Stimulated activated CD4-positive, alpha-beta T cell treated with anti-CD3 and anti-CD28 coated beads, Interleukin-15, amount 100 ng/mL, for 48 hours (primary cell): ENCODE measurements at regions not wholly inside any gene's neighbourhood (a gene's known extent, or its start where the extent isn't known, plus 50 kb on each side); places are given as distances from the start of the nearest gene placed in this dataset.

ENCODE experiments used
- DNase-seq, 2 donors: peaks; one replicate each; pipeline ENCODE4 v3.0.0-alpha.2; 2020; ENCODE audit warnings: low read depth in 2 of 2

DNA sequence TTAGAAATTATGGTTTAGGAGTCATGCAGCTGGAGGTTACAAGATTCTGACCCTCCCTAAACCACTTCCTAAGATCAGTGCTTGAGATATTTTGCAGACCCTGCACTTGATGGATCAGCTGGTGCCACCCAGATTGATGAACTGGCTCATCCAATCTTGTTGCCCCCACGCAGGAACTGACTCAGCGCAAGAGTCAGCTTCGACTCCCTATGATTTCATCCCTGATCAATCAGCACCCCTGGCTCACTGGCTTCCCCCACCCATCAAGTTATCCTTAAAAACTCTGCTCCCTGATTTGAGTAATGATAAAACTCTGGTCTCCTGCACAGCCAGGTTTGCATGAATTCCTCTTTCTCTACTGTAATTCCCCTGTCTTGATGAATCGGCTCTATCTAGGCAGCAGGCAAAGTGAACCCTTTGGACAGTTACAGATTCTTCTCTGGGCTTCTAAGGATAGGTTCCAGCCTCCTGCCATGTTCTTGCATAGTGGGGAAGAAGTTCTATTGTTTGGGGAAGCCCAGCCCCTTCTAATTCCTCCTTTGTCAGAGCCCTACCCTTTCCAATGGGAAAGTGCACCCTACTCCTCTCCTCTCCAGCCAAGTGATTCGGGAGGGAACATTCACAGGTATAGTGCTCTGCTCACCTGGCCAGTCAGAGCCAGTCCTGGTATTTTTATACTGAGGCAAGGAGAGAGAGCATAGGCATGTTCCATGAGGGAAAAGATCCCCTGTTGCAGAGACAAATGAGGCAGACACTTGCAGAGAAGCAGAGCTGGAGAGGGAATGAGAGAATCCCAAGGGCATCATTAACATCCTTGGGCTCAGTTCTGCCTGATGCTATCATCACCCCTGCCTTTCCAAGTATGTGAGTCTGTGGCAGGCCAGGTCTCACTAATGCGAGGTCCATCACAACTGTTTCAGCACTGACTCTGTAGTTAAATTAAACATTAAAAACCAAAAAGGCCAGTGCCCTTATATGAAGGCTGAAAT lies 224.4 kb upstream of the GALNT17 start:
- no peak for DNase-seq

DNA sequence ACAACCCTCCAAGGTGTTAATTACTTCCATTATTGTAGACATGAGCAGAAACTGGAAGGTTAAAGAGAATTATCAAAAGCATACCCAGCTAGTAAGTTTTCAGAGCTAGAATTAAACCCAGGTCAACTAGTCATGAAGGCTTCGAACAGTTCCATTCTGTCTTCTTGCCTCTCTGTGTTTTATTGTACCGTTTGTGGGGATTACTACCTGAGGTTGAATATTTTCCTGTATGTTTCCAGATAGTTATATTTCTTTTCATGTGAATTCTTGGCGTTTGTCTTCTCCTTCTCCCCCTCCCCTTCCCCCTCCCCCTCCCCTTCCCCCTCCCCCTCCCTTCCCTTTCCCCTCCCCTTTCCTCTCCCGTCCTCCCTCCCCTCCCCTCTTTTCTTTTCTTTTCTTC lies 218.0 kb upstream of the GALNT17 start:
- no peak for DNase-seq

DNA sequence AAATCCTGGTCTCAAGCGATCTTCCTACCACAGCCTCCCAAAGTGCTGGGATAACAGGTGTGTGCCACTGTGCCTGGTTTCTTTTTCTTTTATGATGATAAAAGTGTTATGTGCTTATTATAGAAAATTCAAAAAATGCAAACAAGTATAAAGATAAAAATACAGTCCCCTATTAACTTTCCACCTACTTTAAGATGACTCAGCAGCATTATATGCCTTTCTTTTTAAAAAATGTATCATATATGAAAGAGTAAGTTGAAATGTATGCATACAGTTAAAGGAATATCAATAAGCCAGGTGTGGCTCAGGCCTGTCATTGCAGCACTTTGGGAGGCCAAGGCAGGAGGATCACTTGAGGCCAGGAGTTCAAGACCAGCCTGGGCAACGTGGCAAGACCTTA lies 216.9 kb upstream of the GALNT17 start:
- DNase-seq, result no peak

DNA sequence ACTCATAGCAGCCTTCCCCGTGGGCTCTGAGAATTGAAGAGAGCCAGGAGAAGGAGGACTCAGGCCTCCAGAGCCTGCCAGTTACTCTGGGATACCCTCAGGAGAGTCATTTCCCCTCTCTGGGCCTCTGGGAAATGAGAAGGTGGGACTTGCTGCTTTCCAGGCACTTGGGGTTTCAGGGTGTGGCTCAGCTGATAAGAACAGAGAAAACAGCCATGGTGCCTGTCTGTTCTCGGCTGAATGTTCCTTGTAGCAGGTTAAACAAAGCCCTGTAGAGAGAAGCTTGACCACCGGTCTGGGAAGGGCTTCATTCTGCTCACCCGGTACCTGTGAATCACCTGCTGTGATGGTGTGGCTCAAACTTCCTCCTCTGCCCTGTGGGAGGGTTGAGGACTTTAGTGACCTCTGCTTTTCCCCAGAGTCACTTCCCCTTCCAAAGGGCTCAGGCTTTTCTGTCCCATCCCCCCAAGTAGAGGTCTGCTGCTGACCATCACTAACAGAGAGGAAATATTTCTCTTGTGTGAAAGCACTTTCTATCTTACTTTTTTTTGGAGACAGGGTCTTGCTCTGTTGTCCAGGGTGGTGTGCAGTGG lies 212.4 kb upstream of the GALNT17 start:
- DNase-seq, result no peak

DNA sequence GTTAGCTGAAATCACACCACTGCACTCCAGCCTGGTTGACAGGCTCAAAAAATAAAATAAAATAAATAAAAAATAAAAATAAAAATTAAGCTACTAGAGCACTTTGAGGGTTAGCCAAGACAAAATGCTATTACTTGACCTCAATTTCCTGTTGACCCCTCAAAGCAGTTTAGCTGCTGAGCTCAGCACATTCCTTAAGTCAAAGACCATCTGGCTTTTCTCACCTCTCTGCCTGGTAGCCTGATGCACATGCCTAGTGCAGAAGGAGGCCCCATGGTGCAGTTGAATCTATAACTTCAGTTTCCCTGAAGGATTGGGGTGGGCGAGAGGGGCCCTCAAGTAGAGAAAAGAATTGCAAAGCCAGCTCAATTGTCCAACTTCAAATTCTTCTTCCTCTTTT lies 211.1 kb upstream of the GALNT17 start:
- no peak for DNase-seq

DNA sequence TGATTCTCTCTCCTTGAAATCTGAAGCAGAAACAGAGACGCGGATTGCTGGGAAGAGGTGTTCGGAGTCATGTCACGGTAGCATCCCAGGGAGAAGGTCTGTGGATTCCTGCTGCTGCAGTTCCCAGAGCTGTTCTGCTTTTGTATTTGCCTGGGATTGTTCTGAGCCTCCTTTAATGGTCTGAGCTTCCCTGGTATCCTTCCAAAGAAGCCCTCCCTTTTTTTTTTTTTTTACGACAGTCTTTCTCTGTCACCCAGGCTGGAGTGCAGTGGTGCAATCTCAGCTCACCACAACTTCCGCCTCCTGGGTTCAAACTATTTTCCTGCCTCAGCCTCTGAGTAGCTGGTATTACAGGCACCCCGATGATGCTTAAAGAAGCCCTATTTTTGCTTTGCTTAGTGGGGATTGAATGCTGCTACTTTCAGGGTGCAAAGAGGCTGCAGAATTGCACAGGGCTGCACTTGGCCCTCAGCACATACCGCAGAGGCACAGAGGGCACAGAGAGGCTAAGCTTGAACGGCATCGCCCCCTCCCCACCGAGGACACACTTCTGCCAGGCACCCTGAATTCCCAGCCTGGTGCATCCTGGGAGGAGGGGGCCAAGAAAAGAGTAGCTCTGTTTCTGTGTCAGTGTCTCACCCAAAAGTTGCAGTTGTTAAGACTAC lies 208.6 kb upstream of the GALNT17 start:
- no peak for DNase-seq

DNA sequence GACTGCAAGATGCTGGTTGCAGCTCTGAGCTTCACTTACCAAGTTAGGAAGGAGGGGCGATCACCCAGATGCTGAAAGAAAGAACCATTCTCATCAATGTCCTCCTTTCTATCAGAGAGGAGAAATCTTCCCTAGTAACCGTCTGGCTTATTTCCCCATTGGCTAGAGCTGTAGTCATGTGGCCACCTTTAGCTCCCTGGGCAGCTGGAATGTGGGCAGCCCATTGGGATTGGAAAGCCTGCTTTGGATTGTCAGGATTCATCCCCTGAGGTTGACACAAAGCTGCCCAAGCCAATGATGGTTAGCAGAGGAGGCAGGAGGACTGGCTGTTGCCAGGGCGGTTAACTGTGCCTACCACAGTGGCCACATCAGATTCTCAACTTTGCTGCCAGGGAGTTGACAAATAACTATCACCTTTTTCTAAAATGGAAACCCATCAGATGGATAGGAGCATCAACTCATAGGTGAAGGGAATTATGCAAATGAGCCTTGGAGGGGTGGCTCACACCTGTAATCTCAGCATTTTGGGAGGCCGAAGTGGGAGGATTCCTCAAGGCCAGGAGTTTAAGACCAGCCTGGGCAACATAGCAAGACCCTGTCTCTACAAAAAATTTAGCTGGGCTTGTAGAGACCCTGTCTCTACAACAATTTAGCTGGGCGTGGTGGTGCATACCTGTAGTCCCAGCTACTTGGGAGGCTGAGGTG lies 206.4 kb upstream of the GALNT17 start:
- no peak for DNase-seq

DNA sequence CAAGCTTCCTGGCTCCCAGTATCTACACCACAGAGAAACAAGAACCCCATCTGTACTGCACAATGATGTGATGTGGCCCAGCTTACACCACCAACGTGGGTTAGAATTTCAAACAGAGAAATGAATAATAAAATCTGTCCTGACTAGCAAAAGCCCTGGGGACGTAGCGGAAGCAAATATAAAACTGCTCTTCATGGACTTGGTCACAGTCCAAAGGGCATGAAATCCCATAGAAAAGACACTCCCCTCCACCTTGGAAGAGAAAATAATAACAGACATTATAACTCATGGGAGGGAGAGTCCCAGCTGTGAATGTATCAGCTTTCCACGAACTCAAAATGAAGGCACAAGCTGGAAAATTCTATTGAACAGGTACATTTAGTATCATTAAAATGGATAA lies 205.3 kb upstream of the GALNT17 start:
- DNase-seq, result no peak

DNA sequence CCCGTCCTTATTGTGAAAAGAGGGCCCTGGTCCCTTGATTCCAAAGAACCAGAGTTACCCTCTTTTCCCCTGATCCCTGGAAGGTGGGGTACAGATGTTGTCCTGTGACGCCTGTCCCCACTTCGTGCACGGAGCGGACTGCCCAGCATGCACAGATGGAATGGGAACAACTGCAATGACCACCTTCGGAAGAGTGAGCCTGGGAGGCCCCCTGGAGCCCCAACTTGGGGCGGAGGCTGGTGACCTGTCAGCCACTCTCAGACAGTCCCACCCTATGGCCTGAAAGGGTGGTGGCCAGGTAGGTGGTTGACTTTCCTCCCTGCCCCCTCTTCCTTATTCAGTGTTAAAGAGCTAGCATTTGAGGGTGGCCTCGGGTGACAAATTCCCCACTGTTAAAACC lies 196.6 kb upstream of the GALNT17 start:
- no peak for DNase-seq

DNA sequence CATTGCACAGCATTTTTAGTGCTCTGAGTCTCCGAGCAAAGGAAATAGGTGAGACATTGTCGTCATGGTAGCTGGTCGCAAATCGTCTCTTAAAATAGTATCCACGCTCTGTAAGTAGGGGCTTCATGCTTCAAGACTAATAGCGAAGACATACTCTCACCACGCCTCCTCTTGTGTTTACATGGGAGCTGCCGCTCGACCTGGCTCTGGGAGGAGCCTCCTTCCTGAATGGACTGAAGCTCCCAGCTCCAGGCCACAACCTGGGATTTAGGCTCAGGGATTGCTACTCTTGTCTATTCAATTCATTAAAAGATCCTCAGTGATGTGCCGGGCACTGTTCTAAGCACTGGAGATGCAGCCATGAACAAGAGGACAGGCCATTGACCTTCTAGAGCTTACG lies 196.1 kb upstream of the GALNT17 start:
- no peak for DNase-seq

DNA sequence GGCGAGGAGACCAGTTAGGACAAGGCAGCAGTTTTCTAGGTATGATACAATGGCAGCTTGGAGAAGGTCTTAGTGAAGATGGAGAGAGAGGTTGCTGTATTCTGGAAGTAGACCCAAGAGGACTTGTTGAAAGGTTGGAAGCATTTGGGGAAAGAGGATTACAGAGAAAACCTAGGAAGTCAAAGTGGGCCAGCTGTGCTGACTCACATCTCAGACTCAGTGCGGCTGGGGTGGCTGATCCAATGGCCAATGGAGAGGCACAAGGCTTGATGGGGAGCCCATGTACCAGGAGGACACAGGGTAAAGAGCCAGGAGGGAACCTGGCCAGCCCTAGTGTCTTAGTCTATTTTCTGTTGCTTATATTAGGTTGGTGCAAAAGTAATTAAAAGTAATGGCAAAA lies 194.5 kb upstream of the GALNT17 start:
- DNase-seq, result no peak

DNA sequence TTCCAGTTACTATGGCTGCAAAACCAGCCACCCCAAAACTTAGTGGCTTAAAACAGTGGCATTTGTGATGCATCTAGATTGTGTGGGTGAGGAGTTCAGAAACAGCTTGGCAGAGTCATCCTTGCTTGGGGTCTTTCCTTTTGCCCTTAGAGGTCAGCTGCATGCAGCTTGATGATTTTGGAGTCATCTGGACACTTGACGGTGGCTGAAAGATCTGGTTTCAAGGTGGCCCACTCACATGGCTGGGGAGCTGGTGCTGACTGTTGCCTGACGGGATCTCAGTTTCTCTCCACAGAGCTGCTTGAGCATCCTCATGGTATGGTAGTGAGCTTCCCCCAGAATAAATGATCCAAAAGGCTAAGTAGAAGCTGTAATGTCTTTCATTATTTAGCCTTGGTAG lies 191.3 kb upstream of the GALNT17 start:
- DNase-seq, result no peak

DNA sequence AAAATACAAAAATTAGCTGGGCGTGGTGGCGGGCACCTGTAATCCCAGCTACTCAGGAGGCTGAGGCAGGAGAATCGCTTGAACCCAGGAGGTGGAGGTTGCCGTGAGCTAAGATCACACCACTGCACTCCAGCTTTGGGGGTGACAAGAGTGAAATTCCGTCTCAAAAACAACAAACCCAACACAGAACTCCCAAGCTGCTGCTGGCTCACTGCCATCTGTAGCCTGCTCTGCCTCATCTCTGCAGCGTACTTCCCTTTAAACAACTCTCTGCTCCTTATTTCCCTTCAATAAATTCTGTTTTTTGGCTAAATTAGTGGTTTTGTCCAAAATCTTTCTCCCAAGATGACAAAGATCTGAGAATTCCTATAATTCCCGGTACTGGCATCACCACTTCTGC lies 189.2 kb upstream of the GALNT17 start:
- DNase-seq, result no peak

DNA sequence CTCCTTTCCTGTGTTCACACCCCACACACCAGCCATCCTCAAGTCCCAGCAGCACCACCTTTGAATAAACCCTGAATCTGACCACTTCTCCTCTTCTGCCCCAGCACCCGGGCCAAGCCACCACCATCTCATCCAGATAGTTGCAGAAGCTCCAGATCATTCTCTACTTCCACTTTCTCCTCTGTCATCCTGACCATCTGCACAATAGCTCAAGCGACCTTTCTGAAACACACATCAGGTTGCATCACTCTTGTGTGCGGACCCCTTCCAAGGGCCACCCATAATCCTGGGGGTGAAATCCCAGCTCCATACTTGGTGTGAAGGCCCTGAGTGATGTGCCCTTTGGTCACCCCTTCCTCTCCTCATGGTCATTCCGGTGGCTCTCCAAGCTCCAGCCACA lies 187.4 kb upstream of the GALNT17 start:
- DNase-seq, result no peak

DNA sequence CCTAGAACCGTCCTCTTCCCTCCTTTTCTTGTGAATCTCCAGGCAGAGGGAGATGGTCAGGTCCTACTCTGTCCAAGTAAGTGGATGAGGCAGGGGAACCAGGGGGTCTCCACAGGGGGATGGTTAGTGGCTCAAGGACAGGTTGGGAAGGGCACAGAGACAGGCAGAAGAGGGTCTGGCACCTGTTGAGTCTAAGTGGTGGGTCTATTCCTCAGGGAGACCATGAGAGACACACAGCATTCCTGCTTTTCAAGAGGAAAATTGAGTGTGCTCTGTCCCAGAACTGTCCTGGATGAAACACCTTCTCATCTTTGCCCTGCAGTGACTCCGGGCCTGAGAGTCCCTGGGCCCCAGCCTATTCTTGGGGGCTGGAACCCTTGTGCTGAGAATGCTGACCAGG lies 184.8 kb upstream of the GALNT17 start:
- DNase-seq, result no peak

DNA sequence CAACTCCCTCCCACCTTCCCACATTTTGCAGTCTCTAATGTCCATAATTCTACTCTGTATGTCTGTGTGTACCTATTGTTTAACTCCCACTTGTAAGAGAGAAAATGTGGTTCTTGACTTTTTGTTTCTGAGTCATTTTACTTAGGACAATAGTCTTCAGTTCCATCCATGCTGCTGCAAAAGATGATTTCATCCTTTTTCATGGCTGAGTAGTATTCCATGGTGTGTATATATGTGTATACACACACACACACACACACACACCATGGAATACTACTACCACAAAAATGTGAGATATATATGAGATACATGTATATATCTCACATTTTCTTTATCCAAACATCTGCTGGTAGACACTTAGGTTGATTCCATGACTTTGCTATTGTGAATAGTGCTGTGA lies 182.1 kb upstream of the GALNT17 start:
- no peak for DNase-seq

DNA sequence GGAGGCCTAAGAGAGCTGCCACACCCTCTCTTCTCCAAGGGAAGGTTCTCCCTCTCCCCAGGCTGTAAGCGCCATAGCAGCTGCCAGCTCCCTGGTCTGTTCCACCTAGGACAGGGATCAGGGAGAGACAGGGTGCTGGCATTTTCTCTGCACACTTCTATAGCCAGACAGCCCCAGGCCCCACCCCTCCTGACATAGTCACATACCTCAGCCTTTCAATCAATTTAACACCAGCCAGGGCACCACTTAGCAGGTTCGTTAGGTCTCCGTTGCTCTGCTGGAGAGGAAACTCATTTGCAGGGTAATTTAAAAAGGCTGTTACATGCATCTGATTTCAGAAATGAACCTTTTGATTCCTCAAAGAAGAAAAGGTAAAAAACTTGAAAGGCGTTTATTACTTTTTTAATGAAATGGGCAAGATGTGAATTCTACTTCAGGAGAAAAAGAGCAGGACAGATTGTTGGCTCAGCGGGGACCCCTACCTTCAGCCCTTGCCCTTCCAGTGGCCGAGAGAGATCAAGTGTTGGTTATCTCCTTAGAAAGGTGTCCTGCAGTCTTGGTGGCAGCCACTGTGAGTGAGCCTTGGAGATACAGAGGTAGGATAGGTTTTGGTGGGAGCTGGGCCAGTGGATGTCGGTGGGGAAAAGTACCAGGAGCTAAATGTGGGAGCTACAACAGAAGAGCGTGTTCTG lies 180.5 kb upstream of the GALNT17 start:
- no peak for DNase-seq

DNA sequence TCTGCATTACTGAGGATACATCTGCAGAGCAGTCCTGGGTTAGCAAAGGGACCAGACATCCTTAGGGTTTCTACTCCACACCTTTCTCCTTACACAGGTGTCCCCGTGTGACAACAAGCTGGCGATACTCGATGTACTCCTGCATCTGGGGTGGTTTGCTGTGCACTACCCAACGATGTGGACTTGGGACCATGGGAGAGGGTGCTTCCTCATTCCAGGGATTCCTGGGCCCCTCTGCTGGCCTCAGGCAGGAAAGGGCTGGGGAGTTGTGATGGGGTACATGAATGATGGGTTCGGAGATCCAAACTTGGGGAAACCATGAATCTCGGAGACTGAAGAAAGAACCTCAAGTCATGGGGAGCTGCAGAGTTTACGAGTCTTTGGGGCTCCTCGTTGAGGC lies 179.6 kb upstream of the GALNT17 start:
- no peak for DNase-seq

DNA sequence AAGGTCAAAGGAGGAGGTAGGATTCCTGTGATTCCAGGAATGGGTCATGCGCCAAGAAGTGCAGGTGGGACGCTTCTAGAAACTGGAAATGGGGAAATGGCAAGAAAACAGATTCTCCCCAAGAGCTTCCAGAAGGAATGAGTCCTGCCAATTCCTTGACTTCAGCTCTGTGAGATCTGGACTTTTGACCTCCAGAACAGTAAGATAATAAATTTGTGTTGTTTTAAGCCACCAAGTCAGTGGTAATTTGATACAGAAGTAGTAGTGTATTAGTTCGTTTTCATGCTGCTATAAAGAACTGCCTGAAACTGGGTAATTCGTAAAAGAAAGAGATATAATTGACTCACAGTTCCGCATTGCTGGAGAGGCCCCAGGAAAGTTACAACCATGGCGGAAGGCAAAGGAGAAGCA lies 178.6 kb upstream of the GALNT17 start:
- no peak for DNase-seq

DNA sequence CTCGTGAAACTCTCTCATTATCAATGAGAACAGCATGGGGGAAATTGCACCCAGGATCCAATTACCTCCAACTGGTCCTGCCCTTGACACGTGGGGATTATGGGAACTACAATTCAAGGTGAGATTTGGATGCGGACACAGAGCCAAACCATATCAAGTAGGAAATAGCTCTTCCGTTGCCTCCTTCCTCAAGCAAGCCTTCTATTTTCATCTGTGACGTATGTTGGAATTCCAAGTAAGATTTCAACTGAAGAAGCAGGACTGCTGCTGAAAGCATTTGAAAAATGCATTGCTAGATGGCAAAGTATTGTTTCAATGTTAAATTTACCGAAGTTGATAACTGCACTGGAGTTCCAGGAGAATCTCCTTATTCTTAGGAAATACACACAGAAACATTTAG lies 178.1 kb upstream of the GALNT17 start:
- no peak for DNase-seq

DNA sequence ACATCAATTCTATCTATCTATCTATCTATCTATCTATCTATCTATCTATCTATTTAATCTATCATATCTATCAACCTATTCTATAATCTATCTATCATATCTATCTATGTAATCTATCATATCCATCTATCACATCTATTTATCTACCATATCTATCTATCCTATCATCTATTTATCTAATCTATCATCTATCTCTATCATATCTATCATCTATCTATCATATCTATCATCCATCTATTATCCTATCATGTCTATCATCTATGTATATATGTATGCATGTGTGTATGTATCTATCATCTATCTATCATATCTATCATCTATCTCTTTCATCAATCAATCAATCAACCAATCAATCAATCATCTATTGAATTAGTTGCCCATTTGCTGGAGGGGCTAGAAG lies 159.3 kb upstream of the GALNT17 start:
- DNase-seq, result no peak

DNA sequence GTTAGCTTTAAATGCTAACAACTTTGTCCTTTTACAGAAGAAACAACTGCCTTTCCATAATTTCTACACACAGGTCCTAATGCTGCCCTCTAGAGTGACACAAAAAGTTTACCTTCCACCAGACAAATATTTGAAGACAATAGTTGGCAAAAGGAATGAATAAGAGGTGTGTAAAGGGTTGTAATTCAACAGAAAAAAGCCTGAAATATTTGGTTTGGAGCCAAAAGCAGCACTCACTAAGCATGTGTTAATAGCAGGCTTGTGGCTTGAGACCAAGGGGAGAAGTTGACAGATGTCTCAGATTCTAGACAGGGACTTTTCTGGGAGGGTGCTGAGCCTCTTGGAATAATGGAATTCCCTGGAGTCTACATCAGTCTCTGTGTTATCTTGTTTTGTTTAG lies 156.2 kb upstream of the GALNT17 start:
- no peak for DNase-seq
